HFF-Myc (cell line): ENCODE measurements at regions not wholly inside any gene's neighbourhood (a gene's known extent, or its start where the extent isn't known, plus 50 kb on each side); places are given as distances from the start of the nearest gene placed in this dataset.
"Not testable (repeated sequence)": the region's sequence is repeated elsewhere in the genome, so short reads cannot be mapped to it uniquely, and the experiment has no call there.

Experiments
- DNase-seq: peaks from one replicate; pipeline ENCODE4 v3.0.0-alpha.2; 2011; ENCODE audit warnings: low read depth; ENCODE audit errors: extremely low read depth
- H3K4me3 ChIP-seq: replicated peaks from 2 replicates; pipeline ENCODE4 v1.5.1; 2011; ENCODE audit warnings: low read depth, mild to moderate bottlenecking, control low read depth, low read length
- CTCF ChIP-seq: IDR thresholded peaks from 2 replicates; pipeline ENCODE4 v1.5.1; 2012; ENCODE audit warnings: mild to moderate bottlenecking, low read depth, low read length, control low read depth; ENCODE audit errors: missing control alignments

- TF ChIP-seq CTCF = no peak
- DNase-seq = no peak
- no peak overlapping the region for H3K4me3 ChIP-seq
These were observed 1422.8 kb upstream of the EYS start for GRCh38 chr6:67129780-67130179.

GRCh38 chr6:67127041-67127440, 1420.0 kb upstream of the EYS start:
- TF ChIP-seq CTCF = no peak
- no peak for DNase-seq
- no peak overlapping the region for H3K4me3 ChIP-seq

GRCh38 chr6:67121115-67121514, 1414.1 kb upstream of the EYS start:
- TF ChIP-seq CTCF = no peak
- no peak overlapping the region for H3K4me3 ChIP-seq
- no peak for DNase-seq

- H3K4me3 ChIP-seq = no peak overlapping the region
- no peak for TF ChIP-seq CTCF
- no peak for DNase-seq
These were observed 1405.1 kb upstream of the EYS start for GRCh38 chr6:67112120-67112519.

- no peak overlapping the region for H3K4me3 ChIP-seq
- DNase-seq = no peak
- TF ChIP-seq CTCF = no peak
These were observed 1395.7 kb upstream of the EYS start for GRCh38 chr6:67102743-67103142.

- not testable (repeated sequence) for H3K4me3 ChIP-seq, DNase-seq
These were observed 1388.7 kb upstream of the EYS start for GRCh38 chr6:67095618-67096226.

GRCh38 chr6:67094431-67094946, 1387.5 kb upstream of the EYS start:
- no peak for DNase-seq
- no peak for TF ChIP-seq CTCF
- H3K4me3 ChIP-seq = no peak overlapping the region
